Peyer's patch (tissue), 4 donors: ENCODE measurements at regions not wholly inside any gene's neighbourhood (a gene's known extent, or its start where the extent isn't known, plus 50 kb on each side); places are given as distances from the start of the nearest gene placed in this dataset.

Experiments used
- DNase-seq, 3 donors: peaks; one replicate each; pipeline ENCODE4 v3.0.0-alpha.2; 2017 to 2019
- H3K27ac ChIP-seq, 4 donors: fragments of 200-600 bp; sonication (generic); one replicate each; pipeline ENCODE4 v1.5.1; 2016 to 2019
- H3K27me3 ChIP-seq, 2 donors: fragments of 200-600 bp; sonication (generic); one replicate each; pipeline ENCODE4 v1.5.1; 2019
- H3K36me3 ChIP-seq, 3 donors: fragments of 200-600 bp; sonication (generic); one replicate each; pipeline ENCODE4 v1.5.1; 2016 to 2019
- H3K4me1 ChIP-seq, 4 donors: fragments of 200-600 bp; sonication (generic); one replicate each; pipeline ENCODE4 v1.5.1; 2016 to 2019
- H3K4me3 ChIP-seq, 4 donors: fragments of 200-600 bp; sonication (generic); 1 replicate in 3 of 4; 2 replicates in 1 of 4; pipeline ENCODE4 v1.5.1; 2016 to 2019; ENCODE audit warnings: mild to moderate bottlenecking in 1 of 4
- H3K9me3 ChIP-seq, 4 donors: fragments of 200-600 bp; sonication (generic); one replicate each; pipeline ENCODE4 v1.5.1; 2016 to 2019; ENCODE audit warnings: mild to moderate bottlenecking in 1 of 4
- POLR2A ChIP-seq, 2 donors: fragments of 450-650 bp; IDR thresholded peaks; one replicate each; pipeline ENCODE4 v1.5.1; 2017; ENCODE audit warnings: antibody characterized with exemption in 2 of 2, mild to moderate bottlenecking in 2 of 2, moderate library complexity in 2 of 2
- TF ChIP-seq, protein P1 (sequence below), 6 experiments: fragments of 450-650 bp in 4 of 6; fragments of 200-600 bp in 2 of 6; sonication (generic) in 1 of 6; IDR thresholded peaks; one replicate each; pipeline ENCODE4 v1.5.1; 2017 to 2019; ENCODE audit warnings: antibody characterized with exemption in 6 of 6, mild to moderate bottlenecking in 3 of 6, moderate library complexity in 1 of 6

DNA sequence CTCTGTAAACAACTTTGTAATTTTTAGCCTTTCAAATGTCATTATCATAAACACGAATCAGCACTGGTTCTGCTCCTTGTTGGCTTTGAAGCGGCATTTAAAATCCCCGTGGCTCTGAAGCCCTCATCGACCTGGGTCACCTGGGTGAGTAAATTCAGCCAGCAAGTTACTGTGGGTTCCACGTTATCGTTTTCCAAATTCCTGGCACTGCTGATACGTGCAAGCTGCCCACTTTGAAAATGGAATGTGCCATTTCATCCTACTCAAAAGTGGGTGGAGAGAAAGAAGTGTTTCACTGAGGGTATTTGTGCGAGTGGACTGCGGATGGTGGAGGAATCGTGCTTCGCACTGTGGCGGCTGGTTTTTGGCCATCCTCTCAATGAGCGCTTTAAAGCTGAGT lies 281.7 kb downstream of the KLF6 start:
- Histone ChIP-seq H3K36me3 (no peaks in the 10 kb centered on the region), H3K27me3 (no peaks in the 10 kb centered on the region), H3K4me1 (no peaks in the 10 kb centered on the region), H3K4me3 (no peak overlapping the region), H3K9me3 (no peaks in the 10 kb centered on the region), H3K27ac (no peak overlapping the region)
- no peak for TF ChIP-seq POLR2A (IDR thresholded peaks at IDR 0.05)
- TF ChIP-seq, protein P1, sequence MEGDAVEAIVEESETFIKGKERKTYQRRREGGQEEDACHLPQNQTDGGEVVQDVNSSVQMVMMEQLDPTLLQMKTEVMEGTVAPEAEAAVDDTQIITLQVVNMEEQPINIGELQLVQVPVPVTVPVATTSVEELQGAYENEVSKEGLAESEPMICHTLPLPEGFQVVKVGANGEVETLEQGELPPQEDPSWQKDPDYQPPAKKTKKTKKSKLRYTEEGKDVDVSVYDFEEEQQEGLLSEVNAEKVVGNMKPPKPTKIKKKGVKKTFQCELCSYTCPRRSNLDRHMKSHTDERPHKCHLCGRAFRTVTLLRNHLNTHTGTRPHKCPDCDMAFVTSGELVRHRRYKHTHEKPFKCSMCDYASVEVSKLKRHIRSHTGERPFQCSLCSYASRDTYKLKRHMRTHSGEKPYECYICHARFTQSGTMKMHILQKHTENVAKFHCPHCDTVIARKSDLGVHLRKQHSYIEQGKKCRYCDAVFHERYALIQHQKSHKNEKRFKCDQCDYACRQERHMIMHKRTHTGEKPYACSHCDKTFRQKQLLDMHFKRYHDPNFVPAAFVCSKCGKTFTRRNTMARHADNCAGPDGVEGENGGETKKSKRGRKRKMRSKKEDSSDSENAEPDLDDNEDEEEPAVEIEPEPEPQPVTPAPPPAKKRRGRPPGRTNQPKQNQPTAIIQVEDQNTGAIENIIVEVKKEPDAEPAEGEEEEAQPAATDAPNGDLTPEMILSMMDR (IDR thresholded peaks at IDR 0.05) = no peak
- DNase-seq = no peak

DNA sequence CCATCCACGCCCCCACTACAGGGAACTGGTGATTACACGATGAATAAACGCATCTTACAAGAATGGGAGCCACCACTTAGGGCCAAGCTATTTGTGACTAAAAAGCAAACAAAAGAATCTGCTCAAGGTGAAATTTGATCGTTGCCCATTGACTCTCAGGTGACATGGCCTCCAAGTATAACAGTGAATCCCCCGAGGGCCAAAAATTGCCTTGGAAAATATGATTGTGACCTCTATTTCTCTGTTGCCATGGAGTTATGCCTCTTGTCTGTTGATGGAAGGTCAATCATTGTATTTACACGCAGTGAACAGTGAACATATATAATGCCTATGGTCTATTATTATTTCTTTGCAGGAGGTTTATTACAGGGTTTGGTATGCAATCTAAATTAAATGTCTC lies 282.3 kb downstream of the KLF6 start:
- Histone ChIP-seq H3K27me3 (no peaks in the 10 kb centered on the region), H3K27ac (no peak overlapping the region), H3K4me1 (no peaks in the 10 kb centered on the region), H3K9me3 (no peaks in the 10 kb centered on the region), H3K36me3 (no peaks in the 10 kb centered on the region), H3K4me3 (no peak overlapping the region)
- no peak for TF ChIP-seq POLR2A (IDR thresholded peaks at IDR 0.05)
- TF ChIP-seq, protein P1 (IDR thresholded peaks at IDR 0.05) = no peak
- DNase-seq = no peak

DNA sequence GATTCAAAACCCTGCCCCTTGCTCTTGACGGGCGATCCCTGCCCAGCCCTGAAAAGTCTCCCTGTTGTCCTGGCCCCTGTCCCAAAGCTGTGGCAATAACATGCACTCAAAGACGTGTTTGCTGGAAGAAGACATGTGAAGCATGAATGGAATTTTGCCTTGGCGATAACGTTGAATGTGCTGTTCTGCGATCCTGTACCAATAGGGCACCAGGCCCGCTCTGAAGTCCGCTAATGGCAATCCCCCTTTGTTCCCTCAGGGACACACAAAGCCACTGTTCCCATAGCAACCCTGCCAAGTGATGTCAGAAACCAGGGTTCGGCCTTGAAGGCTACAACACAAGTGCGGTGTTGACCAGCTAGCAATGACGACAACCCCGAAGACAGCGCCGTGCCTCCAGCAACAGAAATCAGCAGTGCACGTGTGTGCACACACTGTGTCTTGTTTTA lies 284.6 kb downstream of the KLF6 start:
- H3K4me3 ChIP-seq = no peak overlapping the region
- DNase-seq = no peak
- no peaks in the 10 kb centered on the region for H3K36me3 ChIP-seq
- no peak overlapping the region for H3K27ac ChIP-seq
- no peaks in the 10 kb centered on the region for H3K27me3 ChIP-seq
- H3K4me1 ChIP-seq = no peaks in the 10 kb centered on the region
- no peaks in the 10 kb centered on the region for H3K9me3 ChIP-seq
- TF ChIP-seq, protein P1 (IDR thresholded peaks at IDR 0.05) = no peak
- no peak for TF ChIP-seq POLR2A (IDR thresholded peaks at IDR 0.05)

DNA sequence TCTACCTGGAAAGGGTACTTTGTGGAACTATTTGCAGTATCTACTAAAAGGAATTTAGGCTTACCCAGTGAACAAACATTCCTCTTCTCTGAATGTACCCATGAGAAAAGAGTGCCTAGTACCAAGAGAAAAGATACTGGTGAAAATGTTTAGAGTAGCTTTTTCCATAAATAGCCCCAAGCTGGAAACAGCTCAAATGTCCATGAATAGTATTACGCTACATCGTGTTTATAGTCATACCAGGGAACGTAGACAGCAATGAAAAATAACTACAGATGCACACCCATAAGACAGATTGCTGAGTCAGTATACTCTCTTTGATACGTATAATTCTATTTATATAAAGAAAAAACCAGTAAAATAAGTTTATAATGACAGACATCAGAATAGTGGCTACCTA lies 285.9 kb downstream of the KLF6 start:
- TF ChIP-seq, protein P1 (IDR thresholded peaks at IDR 0.05) = no peak
- no peak for TF ChIP-seq POLR2A (IDR thresholded peaks at IDR 0.05)
- Histone ChIP-seq H3K36me3 (no peaks in the 10 kb centered on the region), H3K27ac (no peak overlapping the region), H3K4me1 (no peaks in the 10 kb centered on the region), H3K4me3 (no peak overlapping the region), H3K9me3 (no peaks in the 10 kb centered on the region), H3K27me3 (no peaks in the 10 kb centered on the region)
- DNase-seq = no peak

DNA sequence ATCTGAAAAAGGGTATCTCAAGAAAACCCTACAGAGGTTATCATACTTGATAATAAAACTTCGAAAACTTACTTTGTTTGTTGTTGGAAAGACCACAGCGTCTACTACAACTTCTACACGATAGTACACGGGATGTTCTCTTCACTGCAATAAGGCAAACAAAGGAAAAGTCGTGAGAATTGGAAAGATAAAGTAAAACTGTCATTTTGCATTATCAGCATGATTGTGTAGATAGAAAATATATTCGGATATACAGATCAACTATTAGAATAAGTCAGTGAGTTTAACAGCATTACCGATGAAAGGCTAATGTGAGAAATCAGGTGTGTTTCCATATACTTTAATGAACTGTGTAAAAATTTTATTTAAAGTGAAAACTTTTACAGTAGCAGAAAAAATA lies 287.4 kb downstream of the KLF6 start:
- DNase-seq = no peak
- no peak overlapping the region for H3K4me3 ChIP-seq
- TF ChIP-seq POLR2A (IDR thresholded peaks at IDR 0.05) = no peak

DNA sequence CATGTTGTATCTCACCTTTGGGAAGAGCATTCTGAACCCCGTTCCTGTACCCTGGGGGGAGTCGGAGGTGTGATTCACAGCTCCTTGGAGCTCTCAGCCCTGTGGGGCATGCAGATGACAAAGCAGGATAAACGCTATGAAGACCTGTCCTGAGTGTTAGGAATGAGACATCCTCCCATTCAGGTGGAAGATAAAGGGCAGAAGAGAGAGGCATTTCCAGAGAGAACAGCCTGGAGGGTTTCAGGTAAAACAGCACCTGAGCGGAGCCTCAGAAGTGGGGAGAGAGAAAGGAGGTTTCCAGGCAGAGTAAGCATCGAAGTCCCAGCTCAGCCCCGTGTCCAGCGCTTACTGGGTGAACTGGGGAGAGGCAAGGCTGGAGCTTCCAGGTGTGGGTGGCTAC lies 288.9 kb downstream of the KLF6 start:
- Histone ChIP-seq H3K36me3 (no peaks in the 10 kb centered on the region), H3K27me3 (no peaks in the 10 kb centered on the region), H3K27ac (no peak overlapping the region), H3K4me3 (no peak overlapping the region), H3K4me1 (no peaks in the 10 kb centered on the region), H3K9me3 (no peaks in the 10 kb centered on the region)
- DNase-seq = no peak
- TF ChIP-seq POLR2A (IDR thresholded peaks at IDR 0.05) = no peak
- TF ChIP-seq, protein P1 (IDR thresholded peaks at IDR 0.05) = no peak

More for the DNA sequence above, 287.4 kb downstream of the KLF6 start:
- H3K4me1 ChIP-seq = no peaks in the 10 kb centered on the region
- no peaks in the 10 kb centered on the region for H3K36me3 ChIP-seq
- H3K9me3 ChIP-seq = no peaks in the 10 kb centered on the region
- H3K27ac ChIP-seq = no peak overlapping the region
- H3K27me3 ChIP-seq = no peaks in the 10 kb centered on the region
